Osteocyte (in vitro differentiated cells): ENCODE measurements at regions not wholly inside any gene's neighbourhood (a gene's known extent, or its start where the extent isn't known, plus 50 kb on each side); places are given as distances from the start of the nearest gene placed in this dataset.
A peak's percentile ranks its signal among the peaks of the same experiment; 100 is the strongest.

Source experiments
- DNase-seq: peaks from one replicate; pipeline ENCODE4 v3.0.0; 2021; ENCODE audit warnings: mixed read lengths; ENCODE audit not compliant: unreplicated experiment; ENCODE audit errors: extremely low spot score
- H3K27ac Mint-ChIP-seq: one replicate; pipeline ENCODE4 v1.8.0; 2021; ENCODE audit warnings: mild to moderate bottlenecking, mixed read lengths; ENCODE audit not compliant: unreplicated experiment
- H3K27me3 Mint-ChIP-seq: one replicate; pipeline ENCODE4 v1.8.0; 2021; ENCODE audit warnings: mixed read lengths; ENCODE audit not compliant: unreplicated experiment
- H3K36me3 Mint-ChIP-seq: one replicate; pipeline ENCODE4 v1.8.0; 2021; ENCODE audit warnings: mixed read lengths; ENCODE audit not compliant: unreplicated experiment
- H3K4me1 Mint-ChIP-seq: one replicate; pipeline ENCODE4 v1.8.0; 2021; ENCODE audit warnings: mixed read lengths; ENCODE audit not compliant: unreplicated experiment
- H3K4me3 Mint-ChIP-seq: one replicate; pipeline ENCODE4 v1.8.0; 2021; ENCODE audit warnings: mild to moderate bottlenecking, moderate library complexity, mixed read lengths; ENCODE audit not compliant: unreplicated experiment
- H3K9me3 Mint-ChIP-seq: one replicate; pipeline ENCODE4 v1.8.0; 2021; ENCODE audit warnings: mixed read lengths; ENCODE audit not compliant: unreplicated experiment
- TF ChIP-seq, protein P1 (sequence below): fragments of 200-600 bp; sonication (generic); IDR thresholded peaks from 2 replicates; pipeline ENCODE4 v1.5.0; 2021; ENCODE audit warnings: antibody characterized with exemption, mild to moderate bottlenecking, moderate library complexity

DNA sequence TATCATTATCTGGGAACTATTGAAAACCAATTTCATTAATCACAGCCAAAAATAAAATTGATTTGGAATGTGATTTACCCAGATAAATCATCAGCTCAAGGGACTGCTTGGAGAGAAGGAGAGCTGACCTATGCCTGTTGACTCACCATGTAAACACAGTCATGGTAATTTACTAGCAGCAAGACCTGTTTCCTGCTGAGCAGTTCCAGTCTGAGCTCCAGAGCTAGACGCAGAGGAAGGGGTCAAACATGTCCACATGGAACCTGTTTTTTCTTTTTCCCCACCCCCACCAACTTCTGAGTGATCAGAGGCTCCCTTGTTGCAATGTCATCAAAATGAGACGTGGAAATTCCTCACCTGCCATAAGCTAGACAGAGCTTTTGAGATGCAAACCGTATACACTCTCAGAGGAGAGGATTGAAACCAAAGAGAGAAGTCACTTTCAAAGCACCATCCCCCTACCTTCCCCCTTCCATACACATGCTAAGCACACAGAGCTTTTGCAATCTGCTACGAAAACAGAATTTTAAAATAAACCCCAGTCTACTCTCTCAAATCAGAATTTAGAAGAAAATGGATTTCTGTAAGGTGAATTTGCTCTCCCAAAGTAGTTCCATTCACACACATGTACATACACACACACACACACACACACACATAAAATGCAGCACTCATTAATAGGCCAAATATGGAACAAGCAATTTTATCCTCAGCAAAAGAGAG, 55.9 kb upstream of the PTGFRN start:
- Mint-ChIP-seq H3K36me3 (no peaks in the 10 kb centered on the region), H3K4me1 (peaks cover 69% of the 10 kb centered on the region), H3K27ac (peak overlapping the region; percentile 87), H3K4me3 (peak overlapping the region; percentile 22), H3K27me3 (no peaks in the 10 kb centered on the region), H3K9me3 (no peaks in the 10 kb centered on the region)
- DNase-seq, result no peak
- TF ChIP-seq, protein P1, sequence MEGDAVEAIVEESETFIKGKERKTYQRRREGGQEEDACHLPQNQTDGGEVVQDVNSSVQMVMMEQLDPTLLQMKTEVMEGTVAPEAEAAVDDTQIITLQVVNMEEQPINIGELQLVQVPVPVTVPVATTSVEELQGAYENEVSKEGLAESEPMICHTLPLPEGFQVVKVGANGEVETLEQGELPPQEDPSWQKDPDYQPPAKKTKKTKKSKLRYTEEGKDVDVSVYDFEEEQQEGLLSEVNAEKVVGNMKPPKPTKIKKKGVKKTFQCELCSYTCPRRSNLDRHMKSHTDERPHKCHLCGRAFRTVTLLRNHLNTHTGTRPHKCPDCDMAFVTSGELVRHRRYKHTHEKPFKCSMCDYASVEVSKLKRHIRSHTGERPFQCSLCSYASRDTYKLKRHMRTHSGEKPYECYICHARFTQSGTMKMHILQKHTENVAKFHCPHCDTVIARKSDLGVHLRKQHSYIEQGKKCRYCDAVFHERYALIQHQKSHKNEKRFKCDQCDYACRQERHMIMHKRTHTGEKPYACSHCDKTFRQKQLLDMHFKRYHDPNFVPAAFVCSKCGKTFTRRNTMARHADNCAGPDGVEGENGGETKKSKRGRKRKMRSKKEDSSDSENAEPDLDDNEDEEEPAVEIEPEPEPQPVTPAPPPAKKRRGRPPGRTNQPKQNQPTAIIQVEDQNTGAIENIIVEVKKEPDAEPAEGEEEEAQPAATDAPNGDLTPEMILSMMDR, result no peak

DNA sequence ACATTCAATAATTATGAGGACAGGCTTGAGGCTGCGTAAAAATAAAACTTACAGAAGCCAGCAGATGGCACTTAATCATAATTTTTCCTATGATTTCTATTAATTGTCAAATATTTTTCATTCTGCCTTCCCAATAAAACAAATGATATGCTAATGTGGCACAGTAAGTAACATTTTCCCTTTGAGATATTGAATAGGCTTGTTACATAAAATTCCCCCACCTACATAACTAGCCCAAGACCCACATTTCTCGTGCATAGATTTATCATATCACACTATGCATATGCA, 55.4 kb upstream of the PTGFRN start:
- DNase-seq, result no peak
- H3K27me3 Mint-ChIP-seq, result no peaks in the 10 kb centered on the region
- H3K4me1 Mint-ChIP-seq, result peaks cover 65% of the 10 kb centered on the region
- TF ChIP-seq, protein P1, result peak; percentile 45
- H3K27ac Mint-ChIP-seq, result peak overlapping the region; percentile 87
- no peak overlapping the region for H3K4me3 Mint-ChIP-seq
- no peaks in the 10 kb centered on the region for H3K36me3 Mint-ChIP-seq
- H3K9me3 Mint-ChIP-seq, result no peaks in the 10 kb centered on the region

DNA sequence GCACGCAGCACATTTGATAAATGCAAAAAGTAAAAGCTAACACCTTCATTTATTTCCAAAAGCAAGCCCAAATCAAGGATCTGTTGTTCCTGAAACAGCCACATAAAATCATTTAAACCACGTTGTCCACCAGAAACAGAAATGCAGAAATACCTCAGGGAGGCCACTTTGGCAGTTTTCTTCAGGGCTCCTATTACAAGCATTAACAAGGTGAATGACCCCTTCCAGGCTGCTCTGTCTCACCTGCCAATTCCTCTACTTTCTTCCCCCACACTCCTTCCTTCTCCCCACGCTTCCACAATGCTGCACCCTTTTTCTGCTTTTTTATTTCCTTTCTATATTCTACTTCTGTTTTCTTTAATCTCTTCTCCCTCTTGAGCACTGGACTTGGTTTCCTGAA, 55.0 kb upstream of the PTGFRN start:
- Mint-ChIP-seq H3K27ac (no peak overlapping the region), H3K36me3 (no peaks in the 10 kb centered on the region), H3K4me3 (no peak overlapping the region), H3K4me1 (peaks cover 62% of the 10 kb centered on the region), H3K27me3 (no peaks in the 10 kb centered on the region), H3K9me3 (no peaks in the 10 kb centered on the region)
- DNase-seq, result no peak
- TF ChIP-seq, protein P1, result no peak

DNA sequence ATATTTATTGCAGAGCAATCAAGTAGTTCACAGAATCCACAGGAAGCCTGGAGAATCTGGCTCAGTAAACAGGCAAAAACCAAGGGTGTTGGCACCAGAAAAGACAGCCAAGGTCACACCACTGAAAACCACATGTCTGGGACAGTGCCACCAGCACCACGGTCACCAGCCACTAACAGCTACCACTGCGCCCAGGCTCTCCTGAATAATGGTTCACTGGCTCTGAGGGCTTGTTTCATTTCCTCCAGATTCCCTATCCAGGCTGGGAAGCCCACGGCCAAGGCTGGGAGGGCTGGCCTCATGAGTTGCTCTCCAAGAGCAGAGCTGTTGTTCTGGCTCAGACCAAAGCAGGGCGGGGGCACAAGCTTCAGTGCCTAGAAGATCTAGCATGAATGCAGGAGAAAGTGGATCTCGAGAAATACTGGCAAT, 54.5 kb upstream of the PTGFRN start:
- H3K36me3 Mint-ChIP-seq, result no peaks in the 10 kb centered on the region
- no peak for DNase-seq
- peaks cover 58% of the 10 kb centered on the region for H3K4me1 Mint-ChIP-seq
- H3K27ac Mint-ChIP-seq, result peak overlapping the region; percentile 59
- H3K27me3 Mint-ChIP-seq, result no peaks in the 10 kb centered on the region
- no peaks in the 10 kb centered on the region for H3K9me3 Mint-ChIP-seq
- TF ChIP-seq, protein P1, result no peak
- no peak overlapping the region for H3K4me3 Mint-ChIP-seq

DNA sequence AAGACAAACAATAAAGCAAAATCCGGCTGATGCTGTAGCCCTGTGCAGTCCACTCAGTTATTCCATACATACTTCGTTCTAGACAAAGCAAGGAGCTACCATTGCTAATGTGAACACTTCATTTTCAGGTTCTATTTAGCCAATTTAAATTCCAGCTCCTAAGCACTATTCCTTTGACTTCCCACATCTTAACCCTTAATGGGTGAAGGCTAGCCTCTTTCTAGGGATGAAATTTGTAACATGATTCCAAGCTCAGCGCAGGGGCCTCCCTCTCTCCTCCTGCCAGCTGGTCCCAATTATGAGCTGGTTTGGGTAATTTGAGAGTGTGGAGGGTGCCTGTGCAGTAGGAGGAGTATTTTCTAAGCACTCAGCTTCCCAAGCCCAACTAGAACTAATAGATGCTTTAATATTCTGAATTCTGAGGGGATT, 53.9 kb upstream of the PTGFRN start:
- Mint-ChIP-seq H3K4me1 (peaks cover 53% of the 10 kb centered on the region), H3K36me3 (no peaks in the 10 kb centered on the region), H3K27me3 (no peaks in the 10 kb centered on the region), H3K4me3 (no peak overlapping the region), H3K27ac (peak overlapping the region; percentile 53), H3K9me3 (no peaks in the 10 kb centered on the region)
- no peak for DNase-seq
- TF ChIP-seq, protein P1, result peak; percentile 15
